ENCODE measurements at regions not wholly inside any gene's neighbourhood (a gene's known extent, or its start where the extent isn't known, plus 50 kb on each side); places are given as distances from the start of the nearest gene placed in this dataset.

DNA sequence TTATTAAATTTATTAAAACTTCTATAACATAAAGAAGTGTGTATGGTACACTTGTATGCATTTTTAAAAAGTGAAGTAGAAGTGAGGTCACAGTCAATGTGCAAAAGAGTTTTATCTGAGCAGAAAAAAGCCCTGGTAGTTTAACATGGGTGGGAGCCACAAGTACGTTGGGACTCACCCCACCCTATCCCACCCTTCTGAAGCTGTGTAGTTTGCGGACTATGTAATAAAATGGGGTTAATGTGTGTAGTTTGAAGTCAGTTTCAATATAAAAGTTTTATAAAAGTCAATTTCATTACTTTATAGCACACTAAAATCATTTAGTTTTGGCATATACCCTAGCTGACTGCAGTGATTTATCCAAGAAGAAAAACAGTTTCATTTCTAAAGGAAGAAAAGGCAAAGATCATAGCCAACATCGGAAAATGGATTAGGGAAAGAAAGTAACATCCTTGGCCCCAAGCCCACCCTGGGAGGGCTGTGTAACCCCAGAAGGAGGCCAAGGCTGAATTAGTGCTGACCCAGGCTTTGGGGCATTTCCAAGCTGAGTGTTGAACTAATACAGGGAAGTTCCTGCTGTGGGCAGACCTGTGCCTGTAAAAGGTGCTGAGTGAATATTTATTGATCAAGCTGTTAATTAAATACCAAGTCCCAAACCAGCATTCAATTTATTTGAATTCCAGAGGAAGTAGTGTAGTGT, 398.6 kb upstream of the ADAMTSL1 start:
- H3K9me3 ChIP-seq: peaks cover 0 to 2% of the 10 kb centered on the region in 2 donors
- H3K36me3 ChIP-seq: no peaks in the 10 kb centered on the region
- ATAC-seq (no peak), DNase-seq (no peak)
- TF ChIP-seq, protein P1, sequence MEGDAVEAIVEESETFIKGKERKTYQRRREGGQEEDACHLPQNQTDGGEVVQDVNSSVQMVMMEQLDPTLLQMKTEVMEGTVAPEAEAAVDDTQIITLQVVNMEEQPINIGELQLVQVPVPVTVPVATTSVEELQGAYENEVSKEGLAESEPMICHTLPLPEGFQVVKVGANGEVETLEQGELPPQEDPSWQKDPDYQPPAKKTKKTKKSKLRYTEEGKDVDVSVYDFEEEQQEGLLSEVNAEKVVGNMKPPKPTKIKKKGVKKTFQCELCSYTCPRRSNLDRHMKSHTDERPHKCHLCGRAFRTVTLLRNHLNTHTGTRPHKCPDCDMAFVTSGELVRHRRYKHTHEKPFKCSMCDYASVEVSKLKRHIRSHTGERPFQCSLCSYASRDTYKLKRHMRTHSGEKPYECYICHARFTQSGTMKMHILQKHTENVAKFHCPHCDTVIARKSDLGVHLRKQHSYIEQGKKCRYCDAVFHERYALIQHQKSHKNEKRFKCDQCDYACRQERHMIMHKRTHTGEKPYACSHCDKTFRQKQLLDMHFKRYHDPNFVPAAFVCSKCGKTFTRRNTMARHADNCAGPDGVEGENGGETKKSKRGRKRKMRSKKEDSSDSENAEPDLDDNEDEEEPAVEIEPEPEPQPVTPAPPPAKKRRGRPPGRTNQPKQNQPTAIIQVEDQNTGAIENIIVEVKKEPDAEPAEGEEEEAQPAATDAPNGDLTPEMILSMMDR (IDR thresholded peaks at IDR 0.05): no peak
- no peaks in the 10 kb centered on the region for H3K4me1 ChIP-seq
- H3K4me3 ChIP-seq: no peak overlapping the region
- H3K27me3 ChIP-seq: no peaks in the 10 kb centered on the region
- intact Hi-C loops (cut with DNase I): no loop called here
- H3K27ac ChIP-seq: no peak overlapping the region

DNA sequence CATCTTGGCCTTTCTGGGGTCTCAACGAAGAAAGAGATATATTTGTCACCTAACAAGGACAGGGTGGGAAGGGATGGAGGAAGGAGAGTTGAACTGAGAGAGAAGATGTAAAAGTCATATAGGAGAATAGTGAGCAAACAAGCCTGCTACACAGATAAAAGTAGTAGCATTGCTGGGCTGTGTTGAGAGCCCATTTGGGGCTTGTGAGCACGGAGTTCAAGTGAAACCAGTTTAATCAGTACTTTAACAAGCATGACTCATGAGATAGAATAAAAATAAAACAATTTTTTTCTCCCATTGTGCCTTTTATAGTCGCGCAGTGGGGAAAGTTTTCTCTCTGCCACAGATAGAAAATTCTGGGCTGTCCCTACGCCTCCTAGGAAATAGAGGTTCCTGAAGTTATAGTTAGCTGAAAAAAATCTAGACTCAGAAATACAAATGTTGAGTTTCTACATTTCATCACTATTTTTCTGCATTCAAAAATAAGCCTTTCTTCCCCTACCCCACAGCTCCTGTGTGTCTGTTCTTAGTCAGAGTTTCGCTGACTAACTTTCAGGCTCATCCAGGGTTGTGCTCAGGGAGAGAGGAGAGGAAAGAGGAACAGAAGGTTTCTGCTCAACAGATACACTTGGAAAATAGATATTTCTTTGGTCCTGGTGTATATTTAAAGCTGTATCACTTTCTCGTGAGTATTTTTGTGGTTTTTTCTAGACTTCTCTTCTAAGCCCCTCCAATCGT, 395.8 kb upstream of the ADAMTSL1 start:
- Histone ChIP-seq H3K27me3 (no peaks in the 10 kb centered on the region), H3K4me1 (no peaks in the 10 kb centered on the region), H3K27ac (no peak overlapping the region), H3K4me3 (no peak overlapping the region), H3K36me3 (no peaks in the 10 kb centered on the region), H3K9me3 (peaks cover 0 to 2% of the 10 kb centered on the region in 2 donors)
- intact Hi-C loops (cut with DNase I): no loop called here
- no peak for ATAC-seq
- DNase-seq: no peak
- TF ChIP-seq, protein P1 (IDR thresholded peaks at IDR 0.05): no peak

DNA sequence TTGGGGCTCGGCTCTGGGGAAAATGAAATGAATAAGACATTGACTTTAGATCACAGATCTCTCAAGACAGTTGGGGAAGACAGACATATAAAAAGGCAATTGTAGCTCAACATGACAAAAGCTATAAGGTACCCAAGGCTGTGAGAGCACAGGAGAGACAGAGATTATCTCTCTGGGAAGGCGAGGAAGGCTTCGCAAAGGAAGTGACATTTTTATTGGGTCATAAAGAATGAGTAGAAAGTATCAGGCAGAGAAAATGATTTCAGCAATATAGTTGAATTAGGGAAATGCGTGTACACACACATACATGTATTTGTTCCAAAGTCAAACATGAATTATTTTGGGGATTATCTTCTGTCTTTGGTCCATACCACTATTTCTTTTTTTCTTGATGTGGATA, 381.8 kb upstream of the ADAMTSL1 start:
- TF ChIP-seq, protein P1 (IDR thresholded peaks at IDR 0.05): no peak
- no peaks in the 10 kb centered on the region for H3K27me3 ChIP-seq
- ATAC-seq (no peak), DNase-seq (no peak)
- intact Hi-C loops (cut with DNase I): no loop called here
- H3K9me3 ChIP-seq: no peaks in the 10 kb centered on the region
- H3K27ac ChIP-seq: no peak overlapping the region
- H3K4me3 ChIP-seq: no peak overlapping the region
- no peaks in the 10 kb centered on the region for H3K4me1 ChIP-seq
- H3K36me3 ChIP-seq: no peaks in the 10 kb centered on the region

DNA sequence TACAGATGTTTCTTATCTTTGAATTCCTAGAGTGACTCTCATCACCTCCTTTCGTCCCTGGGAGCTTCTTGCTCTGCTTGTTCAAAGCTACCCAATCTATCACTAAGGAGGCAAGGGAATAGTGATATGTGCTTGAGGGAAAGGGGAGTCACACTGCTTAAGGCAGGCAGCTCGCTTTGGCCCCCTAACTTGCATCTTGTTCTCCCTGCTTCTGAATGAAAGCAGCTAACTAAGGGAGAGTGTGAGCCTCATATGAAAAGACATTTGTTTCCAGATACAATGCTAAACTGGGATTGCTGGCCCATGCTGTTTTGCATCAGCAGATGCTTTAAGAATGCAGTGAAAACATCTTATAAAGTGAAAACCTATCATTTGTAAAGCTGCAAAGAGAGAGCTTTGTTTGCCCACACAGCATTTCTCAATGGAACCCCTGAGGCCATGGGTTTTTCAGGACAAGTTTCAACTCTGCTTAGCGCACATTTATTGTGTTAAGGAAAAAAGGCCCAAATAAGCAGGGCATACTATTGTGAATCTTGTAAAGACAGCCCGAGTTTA, 367.9 kb upstream of the ADAMTSL1 start:
- Histone ChIP-seq H3K36me3 (no peaks in the 10 kb centered on the region), H3K4me1 (no peaks in the 10 kb centered on the region), H3K4me3 (no peak overlapping the region), H3K27me3 (no peaks in the 10 kb centered on the region), H3K27ac (no peak overlapping the region), H3K9me3 (no peaks in the 10 kb centered on the region)
- DNase-seq (no peak), ATAC-seq (no peak)
- TF ChIP-seq, protein P1 (IDR thresholded peaks at IDR 0.05): no peak
- intact Hi-C loops (cut with DNase I): no loop called here

DNA sequence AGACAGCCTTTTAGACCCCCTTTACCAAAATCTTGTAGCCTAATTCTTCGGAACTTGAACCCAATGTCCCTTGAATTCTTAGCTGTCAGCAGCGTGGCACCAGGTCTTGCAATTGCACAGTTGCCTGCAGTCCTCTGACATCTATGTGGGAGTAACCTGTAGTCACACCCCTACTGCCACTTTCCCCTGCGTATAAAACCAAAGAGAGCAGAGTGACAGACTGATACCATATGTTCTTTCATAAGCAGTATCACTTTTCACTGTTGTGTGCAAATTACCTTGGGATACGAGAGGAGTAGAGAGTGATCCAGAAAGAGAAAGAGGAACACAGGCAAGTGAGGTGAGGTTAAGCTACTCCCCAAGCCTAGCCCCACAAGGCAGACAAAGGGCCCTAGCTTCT, 364.3 kb upstream of the ADAMTSL1 start:
- intact Hi-C loops (cut with DNase I): no loop called here
- ATAC-seq: no peak
- TF ChIP-seq, protein P1 (IDR thresholded peaks at IDR 0.05): no peak
- H3K4me3 ChIP-seq: no peak overlapping the region
- H3K36me3 ChIP-seq: no peaks in the 10 kb centered on the region
- H3K27me3 ChIP-seq: no peaks in the 10 kb centered on the region
- H3K27ac ChIP-seq: no peak overlapping the region
- no peak for DNase-seq
- no peaks in the 10 kb centered on the region for H3K9me3 ChIP-seq
- no peaks in the 10 kb centered on the region for H3K4me1 ChIP-seq

Measured in left lung (tissue), 4 donors.